ENCODE measurements at regions not wholly inside any gene's neighbourhood (a gene's known extent, or its start where the extent isn't known, plus 50 kb on each side); places are given as distances from the start of the nearest gene placed in this dataset.

DNA sequence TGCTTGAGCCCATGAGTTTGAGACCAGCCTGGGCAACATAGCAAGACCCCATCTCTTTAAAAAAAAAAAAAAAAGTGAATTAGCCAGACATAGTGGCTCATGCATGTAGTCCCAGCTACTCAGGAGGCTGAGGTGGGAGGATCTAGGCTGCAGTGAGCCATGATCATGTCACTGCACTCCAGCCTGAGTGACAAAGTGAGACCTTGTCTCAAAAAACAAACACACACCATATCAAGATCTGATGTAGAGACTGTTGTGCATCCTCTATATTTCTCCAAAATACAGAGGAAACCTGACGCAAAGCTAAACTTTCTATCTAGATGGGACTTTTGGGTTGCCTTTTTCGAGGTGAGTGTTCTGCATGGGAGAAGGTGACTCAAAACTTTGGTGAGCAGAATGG, 77.4 kb upstream of the SLC8A3 start:
- TF ChIP-seq, protein P1, sequence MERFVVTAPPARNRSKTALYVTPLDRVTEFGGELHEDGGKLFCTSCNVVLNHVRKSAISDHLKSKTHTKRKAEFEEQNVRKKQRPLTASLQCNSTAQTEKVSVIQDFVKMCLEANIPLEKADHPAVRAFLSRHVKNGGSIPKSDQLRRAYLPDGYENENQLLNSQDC (CRISPR knock-in tag; IDR thresholded peaks at IDR 0.05): no peak
- TF ChIP-seq, protein P2, sequence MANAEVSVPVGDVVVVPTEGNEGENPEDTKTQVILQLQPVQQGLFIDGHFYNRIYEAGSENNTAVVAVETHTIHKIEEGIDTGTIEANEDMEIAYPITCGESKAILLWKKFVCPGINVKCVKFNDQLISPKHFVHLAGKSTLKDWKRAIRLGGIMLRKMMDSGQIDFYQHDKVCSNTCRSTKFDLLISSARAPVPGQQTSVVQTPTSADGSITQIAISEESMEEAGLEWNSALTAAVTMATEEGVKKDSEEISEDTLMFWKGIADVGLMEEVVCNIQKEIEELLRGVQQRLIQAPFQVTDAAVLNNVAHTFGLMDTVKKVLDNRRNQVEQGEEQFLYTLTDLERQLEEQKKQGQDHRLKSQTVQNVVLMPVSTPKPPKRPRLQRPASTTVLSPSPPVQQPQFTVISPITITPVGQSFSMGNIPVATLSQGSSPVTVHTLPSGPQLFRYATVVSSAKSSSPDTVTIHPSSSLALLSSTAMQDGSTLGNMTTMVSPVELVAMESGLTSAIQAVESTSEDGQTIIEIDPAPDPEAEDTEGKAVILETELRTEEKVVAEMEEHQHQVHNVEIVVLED (CRISPR knock-in tag; IDR thresholded peaks at IDR 0.05): no peak
- no peak for TF ChIP-seq EGR1 (conservative IDR thresholded peaks at IDR 0.05)
- no peak for TF ChIP-seq CC2D1A (IDR thresholded peaks at IDR 0.05)
- TF ChIP-seq RAD21 (CRISPR knock-in tag; conservative IDR thresholded peaks at IDR 0.05 in 1 of 2, IDR thresholded peaks at IDR 0.05 in 1 of 2): no peak
- TF ChIP-seq, protein P3, sequence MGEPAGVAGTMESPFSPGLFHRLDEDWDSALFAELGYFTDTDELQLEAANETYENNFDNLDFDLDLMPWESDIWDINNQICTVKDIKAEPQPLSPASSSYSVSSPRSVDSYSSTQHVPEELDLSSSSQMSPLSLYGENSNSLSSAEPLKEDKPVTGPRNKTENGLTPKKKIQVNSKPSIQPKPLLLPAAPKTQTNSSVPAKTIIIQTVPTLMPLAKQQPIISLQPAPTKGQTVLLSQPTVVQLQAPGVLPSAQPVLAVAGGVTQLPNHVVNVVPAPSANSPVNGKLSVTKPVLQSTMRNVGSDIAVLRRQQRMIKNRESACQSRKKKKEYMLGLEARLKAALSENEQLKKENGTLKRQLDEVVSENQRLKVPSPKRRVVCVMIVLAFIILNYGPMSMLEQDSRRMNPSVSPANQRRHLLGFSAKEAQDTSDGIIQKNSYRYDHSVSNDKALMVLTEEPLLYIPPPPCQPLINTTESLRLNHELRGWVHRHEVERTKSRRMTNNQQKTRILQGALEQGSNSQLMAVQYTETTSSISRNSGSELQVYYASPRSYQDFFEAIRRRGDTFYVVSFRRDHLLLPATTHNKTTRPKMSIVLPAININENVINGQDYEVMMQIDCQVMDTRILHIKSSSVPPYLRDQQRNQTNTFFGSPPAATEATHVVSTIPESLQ (CRISPR knock-in tag; IDR thresholded peaks at IDR 0.05): no peak
- no peak for TF ChIP-seq MTA2 (IDR thresholded peaks at IDR 0.05; ENCODE audit: low read depth)
- TF ChIP-seq ZNF354B (CRISPR knock-in tag; IDR thresholded peaks at IDR 0.05): no peak
- no peak for TF ChIP-seq ATF1 (CRISPR knock-in tag; IDR thresholded peaks at IDR 0.05)
- no peak for TF ChIP-seq ATF1 (tag; IDR thresholded peaks at IDR 0.05)
- TF ChIP-seq, protein P4, sequence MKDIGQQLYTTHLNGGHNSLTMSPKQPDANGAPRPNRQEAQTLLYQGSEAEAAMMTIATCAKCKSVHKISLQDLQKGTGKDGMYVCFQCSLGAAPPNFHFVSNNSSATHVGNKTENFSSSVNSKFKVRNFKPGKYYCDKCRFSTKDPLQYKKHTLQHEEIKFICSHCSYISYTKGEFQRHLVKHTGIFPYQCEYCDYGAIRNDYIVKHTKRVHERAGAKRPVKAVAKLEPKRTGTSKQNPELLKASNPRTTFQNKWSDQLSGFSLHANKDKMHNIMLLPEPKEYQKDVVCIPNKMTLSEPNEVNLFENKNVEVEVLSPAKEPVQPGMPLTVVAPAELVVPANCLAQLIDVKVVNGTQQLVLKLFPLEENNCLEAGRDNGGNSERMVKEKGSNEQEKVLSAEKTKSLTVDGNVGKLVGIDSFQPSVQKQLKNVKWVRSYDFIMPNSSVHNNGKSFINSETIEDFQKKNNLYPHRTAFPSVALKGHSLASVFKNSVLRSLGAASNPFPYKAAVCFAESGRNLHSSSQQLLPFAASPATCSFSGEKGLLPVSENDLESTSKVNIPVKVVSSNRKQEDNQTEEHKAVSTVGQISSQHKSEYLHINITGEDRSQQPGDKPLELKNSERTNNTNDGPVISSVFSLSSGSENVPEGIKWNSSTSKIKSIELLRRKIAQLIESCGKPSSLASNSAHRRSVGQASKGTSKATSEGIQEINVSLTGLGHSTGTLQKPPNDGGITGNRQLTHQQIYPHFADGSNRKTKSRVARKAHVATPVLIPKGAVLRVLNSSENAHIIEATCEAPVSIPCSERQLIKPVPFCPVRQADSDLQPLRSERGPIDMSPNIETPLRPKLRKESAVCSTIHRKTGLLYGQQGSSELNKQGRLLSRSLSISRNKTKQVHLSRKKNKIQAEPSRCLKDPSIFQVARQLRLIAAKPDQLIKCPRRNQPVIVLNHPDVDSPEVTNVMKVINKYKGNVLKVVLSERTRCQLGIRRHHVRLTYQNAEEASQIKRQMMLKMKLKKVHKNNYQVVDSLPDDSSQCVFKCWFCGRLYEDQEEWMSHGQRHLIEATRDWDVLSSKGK (CRISPR knock-in tag; IDR thresholded peaks at IDR 0.05): no peak
- TF ChIP-seq ZNF140 (CRISPR knock-in tag; IDR thresholded peaks at IDR 0.05): no peak

Measured in K562 (cell line).